Hepatocyte (in vitro differentiated cells): ENCODE measurements at regions not wholly inside any gene's neighbourhood (a gene's known extent, or its start where the extent isn't known, plus 50 kb on each side); places are given as distances from the start of the nearest gene placed in this dataset.

Experiments
- CTCF ChIP-seq: fragments of 200-600 bp; sonication (generic); IDR thresholded peaks from 2 replicates; pipeline ENCODE4 v1.5.1; 2016; ENCODE audit warnings: antibody characterized with exemption, mild to moderate bottlenecking; ENCODE audit not compliant: poor library complexity
- EZH2 ChIP-seq: fragments of 200-600 bp; sonication (generic); IDR thresholded peaks from 2 replicates; pipeline ENCODE4 v1.6.1; 2016; ENCODE audit warnings: antibody characterized with exemption, mild to moderate bottlenecking, borderline replicate concordance
- EZH2phosphoT487 ChIP-seq: fragments of 200-600 bp; sonication (generic); IDR thresholded peaks from one replicate; pipeline ENCODE4 v1.6.1; 2018; ENCODE audit warnings: antibody characterized with exemption, mild to moderate bottlenecking, low read depth, moderate library complexity; ENCODE audit not compliant: unreplicated experiment, severe bottlenecking

GRCh38 chr12:69150083-69150795 lies 89.1 kb upstream of the CPSF6 start:
- TF ChIP-seq CTCF (no peak), EZH2 (no peak), EZH2phosphoT487 (no peak)
